ENCODE measurements at regions not wholly inside any gene's neighbourhood (a gene's known extent, or its start where the extent isn't known, plus 50 kb on each side); places are given as distances from the start of the nearest gene placed in this dataset.

- TF ChIP-seq CTCF (IDR thresholded peaks at IDR 0.05; ENCODE audit: borderline replicate concordance, extremely low read depth, low read length, poor library complexity, severe bottlenecking) (no peak), EZH2 (IDR thresholded peaks at IDR 0.05; ENCODE audit: borderline replicate concordance, low read depth, low read length, severe bottlenecking) (no peak)
Observed at GRCh38 chr9:38281196-38281595, 111.3 kb upstream of the ALDH1B1 start.

Data from DND-41 (cell line).